Activated CD8-positive, alpha-beta memory T cell treated with anti-CD3 and anti-CD28 coated beads, Interleukin-2, amount 10 ng/mL, durations not matched to agents 7 days and 5 days (primary cell): ENCODE measurements at regions not wholly inside any gene's neighbourhood (a gene's known extent, or its start where the extent isn't known, plus 50 kb on each side); places are given as distances from the start of the nearest gene placed in this dataset.

Source experiments
- ATAC-seq: fragments of 150-1000 bp; cut with Tn5 transposase; one replicate; pipeline ENCODE4 v1.10.0; 2021; ENCODE audit warnings: moderate library complexity
- CTCF ChIA-PET: fragments of 350-600 bp; sonication (Branson Sonifier 250); formaldehyde crosslinking; loops from one replicate; lab custom pipeline; 2021; ENCODE audit warnings: antibody characterized with exemption; lab: Charles Lee
- DNase-seq: peaks from one replicate; pipeline ENCODE4 v3.0.0-alpha.2; 2020
- H3K27ac Mint-ChIP-seq: one replicate; pipeline ENCODE4 v1.8.0; 2021; ENCODE audit warnings: mild to moderate bottlenecking, mixed read lengths
- H3K27me3 Mint-ChIP-seq: one replicate; pipeline ENCODE4 v1.8.0; 2021; ENCODE audit warnings: mixed read lengths
- H3K36me3 Mint-ChIP-seq: one replicate; pipeline ENCODE4 v1.8.0; 2021; ENCODE audit warnings: mild to moderate bottlenecking, mixed read lengths
- H3K4me1 Mint-ChIP-seq: one replicate; pipeline ENCODE4 v1.8.0; 2021; ENCODE audit warnings: mixed read lengths
- H3K4me3 Mint-ChIP-seq: one replicate; pipeline ENCODE4 v1.8.0; 2021; ENCODE audit warnings: mild to moderate bottlenecking, moderate library complexity, mixed read lengths
- H3K9me3 Mint-ChIP-seq: one replicate; pipeline ENCODE4 v1.8.0; 2022; ENCODE audit warnings: low read depth, mixed read lengths

GRCh38 chr2:224195925-224196571, 157.0 kb upstream of the SERPINE2 start:
- H3K9me3 Mint-ChIP-seq: no peaks in the 10 kb centered on the region
- H3K4me1 Mint-ChIP-seq: no peaks in the 10 kb centered on the region
- no peaks in the 10 kb centered on the region for H3K36me3 Mint-ChIP-seq
- H3K4me3 Mint-ChIP-seq: no peak overlapping the region
- no peak for DNase-seq
- H3K27me3 Mint-ChIP-seq: no peaks in the 10 kb centered on the region
- no peak for ATAC-seq
- no peak overlapping the region for H3K27ac Mint-ChIP-seq
- CTCF ChIA-PET: no interaction called here

DNA sequence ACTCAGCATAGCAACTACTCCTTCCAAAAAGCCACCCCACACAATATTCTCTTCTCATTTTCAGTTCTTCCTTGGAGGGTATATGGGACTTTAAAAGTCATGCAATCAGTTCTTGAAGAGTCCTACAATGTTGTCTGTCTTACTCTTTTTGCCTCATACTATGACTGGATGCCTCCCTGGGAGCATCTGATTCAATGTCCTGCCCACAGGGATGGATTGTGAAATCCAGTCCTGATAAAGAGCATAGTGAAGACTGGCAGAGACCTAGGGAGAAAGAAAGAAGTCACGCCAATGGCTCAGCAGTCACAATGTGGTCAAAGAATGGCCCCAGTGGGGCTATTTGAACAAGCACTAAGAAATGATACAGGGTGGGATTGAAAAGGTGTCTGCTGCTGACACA, 155.1 kb upstream of the SERPINE2 start:
- no peak overlapping the region for H3K27ac Mint-ChIP-seq
- no peaks in the 10 kb centered on the region for H3K9me3 Mint-ChIP-seq
- no peak for DNase-seq
- H3K4me1 Mint-ChIP-seq: no peaks in the 10 kb centered on the region
- CTCF ChIA-PET: no interaction called here
- no peaks in the 10 kb centered on the region for H3K36me3 Mint-ChIP-seq
- H3K4me3 Mint-ChIP-seq: no peak overlapping the region
- H3K27me3 Mint-ChIP-seq: no peaks in the 10 kb centered on the region
- ATAC-seq: no peak

GRCh38 chr2:224191465-224191864, 152.4 kb upstream of the SERPINE2 start:
- Mint-ChIP-seq H3K9me3 (no peaks in the 10 kb centered on the region), H3K4me3 (no peak overlapping the region), H3K27ac (no peak overlapping the region), H3K4me1 (no peaks in the 10 kb centered on the region), H3K36me3 (no peaks in the 10 kb centered on the region), H3K27me3 (no peaks in the 10 kb centered on the region)
- CTCF ChIA-PET: interaction anchor here (1.3 kb wide), 1 partner anchor 93 kb away, joined by 3 read pairs; no protein-coding TSS in a partner anchor
- ATAC-seq (no peak), DNase-seq (no peak)

DNA sequence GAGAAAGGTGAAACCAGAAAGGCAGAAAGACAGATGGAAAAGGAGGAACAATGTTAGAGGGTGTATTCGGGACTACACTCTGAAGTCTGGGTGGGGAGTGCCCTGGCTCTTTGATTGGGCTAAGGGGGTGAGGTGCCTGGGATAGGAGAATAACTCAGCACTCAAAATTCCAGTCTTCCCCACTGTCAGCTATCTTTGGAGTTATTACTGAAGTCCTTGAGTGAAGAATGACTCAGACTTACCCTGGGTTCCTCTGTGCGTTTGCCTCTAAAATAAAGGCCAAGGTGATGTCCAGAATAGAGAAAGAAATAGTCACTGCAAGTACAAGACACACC, 151.8 kb upstream of the SERPINE2 start:
- CTCF ChIA-PET: interaction anchor here (1.3 kb wide), 1 partner anchor 94 kb away, joined by 3 read pairs; no protein-coding TSS in a partner anchor
- no peaks in the 10 kb centered on the region for H3K27me3 Mint-ChIP-seq
- ATAC-seq: no peak
- DNase-seq: no peak
- no peaks in the 10 kb centered on the region for H3K4me1 Mint-ChIP-seq
- no peaks in the 10 kb centered on the region for H3K36me3 Mint-ChIP-seq
- no peaks in the 10 kb centered on the region for H3K9me3 Mint-ChIP-seq
- no peak overlapping the region for H3K27ac Mint-ChIP-seq
- H3K4me3 Mint-ChIP-seq: no peak overlapping the region

DNA sequence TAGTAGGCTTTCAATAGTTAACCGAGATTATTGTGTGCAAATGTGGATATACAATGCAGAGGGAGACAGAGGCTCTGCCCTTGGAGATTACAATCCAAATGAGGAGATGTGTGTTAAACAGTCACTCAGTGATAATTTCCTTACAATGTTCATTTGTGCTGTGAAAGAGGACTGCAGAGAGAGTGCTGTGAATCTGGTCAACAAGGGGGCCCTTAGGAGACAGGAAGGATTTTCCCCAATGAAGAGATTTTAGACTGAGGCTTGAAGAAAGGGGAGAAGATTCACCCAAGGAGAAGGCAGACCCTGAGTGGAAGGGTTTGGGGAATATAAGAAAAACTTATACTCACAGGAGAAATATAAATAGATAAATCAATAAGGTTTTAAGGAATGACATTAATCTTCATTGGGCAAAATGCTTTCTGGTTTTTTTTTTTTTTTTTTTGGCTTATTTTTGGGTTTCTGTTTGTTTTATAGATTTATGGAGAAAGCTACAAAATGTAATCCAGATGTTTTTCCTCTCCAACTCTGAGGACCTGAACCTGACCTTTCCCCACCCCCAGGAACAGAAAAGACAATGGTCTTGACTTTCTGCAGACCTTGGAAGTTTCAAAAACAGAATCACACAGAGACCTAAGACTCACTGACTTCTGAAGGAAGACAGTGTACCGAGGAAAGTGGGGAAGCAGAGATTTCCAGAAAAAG, 151.3 kb upstream of the SERPINE2 start:
- CTCF ChIA-PET: interaction anchor here (1.3 kb wide), 1 partner anchor 94 kb away, joined by 3 read pairs; no protein-coding TSS in a partner anchor
- H3K4me1 Mint-ChIP-seq: no peaks in the 10 kb centered on the region
- no peak overlapping the region for H3K27ac Mint-ChIP-seq
- no peaks in the 10 kb centered on the region for H3K36me3 Mint-ChIP-seq
- H3K9me3 Mint-ChIP-seq: no peaks in the 10 kb centered on the region
- no peak for ATAC-seq
- no peak overlapping the region for H3K4me3 Mint-ChIP-seq
- H3K27me3 Mint-ChIP-seq: no peaks in the 10 kb centered on the region
- no peak for DNase-seq

DNA sequence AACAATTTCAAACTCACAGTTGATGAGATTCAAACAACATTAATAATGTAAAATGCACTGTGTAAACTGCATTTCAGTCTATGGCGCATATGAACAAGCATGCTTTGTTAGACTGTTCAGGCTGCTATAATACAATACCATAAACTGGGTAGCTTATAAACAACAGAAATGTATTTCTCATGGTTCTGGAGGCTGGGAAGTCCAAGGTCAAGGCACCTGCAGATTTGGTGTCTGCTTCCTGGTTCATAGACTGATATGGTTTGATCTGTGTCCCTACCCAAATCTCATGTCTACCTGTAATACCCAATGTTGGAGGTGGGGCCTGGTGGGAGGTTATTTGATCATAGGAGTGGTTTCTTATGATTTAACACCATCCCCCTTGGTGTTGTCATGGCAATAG, 148.1 kb upstream of the SERPINE2 start:
- DNase-seq: no peak
- H3K9me3 Mint-ChIP-seq: no peaks in the 10 kb centered on the region
- H3K36me3 Mint-ChIP-seq: no peaks in the 10 kb centered on the region
- H3K4me1 Mint-ChIP-seq: no peaks in the 10 kb centered on the region
- CTCF ChIA-PET: no interaction called here
- ATAC-seq: no peak
- no peak overlapping the region for H3K4me3 Mint-ChIP-seq
- no peak overlapping the region for H3K27ac Mint-ChIP-seq
- peaks cover 5% of the 10 kb centered on the region for H3K27me3 Mint-ChIP-seq

GRCh38 chr2:224185023-224185601, 146.0 kb upstream of the SERPINE2 start:
- Mint-ChIP-seq H3K9me3 (no peaks in the 10 kb centered on the region), H3K27ac (no peak overlapping the region), H3K36me3 (no peaks in the 10 kb centered on the region), H3K4me3 (no peak overlapping the region), H3K4me1 (no peaks in the 10 kb centered on the region), H3K27me3 (peaks cover 5% of the 10 kb centered on the region)
- no peak for DNase-seq
- CTCF ChIA-PET: no interaction called here
- no peak for ATAC-seq

GRCh38 chr2:224183086-224183485, 144.0 kb upstream of the SERPINE2 start:
- Mint-ChIP-seq H3K4me3 (no peak overlapping the region), H3K4me1 (no peaks in the 10 kb centered on the region), H3K27ac (no peak overlapping the region), H3K9me3 (no peaks in the 10 kb centered on the region), H3K36me3 (no peaks in the 10 kb centered on the region), H3K27me3 (peaks cover 5% of the 10 kb centered on the region)
- CTCF ChIA-PET: no interaction called here
- DNase-seq (no peak), ATAC-seq (no peak)

- CTCF ChIA-PET: no interaction called here
- H3K9me3 Mint-ChIP-seq: no peaks in the 10 kb centered on the region
- ATAC-seq (no peak), DNase-seq (no peak)
- no peaks in the 10 kb centered on the region for H3K4me1 Mint-ChIP-seq
- peaks cover 7% of the 10 kb centered on the region for H3K27me3 Mint-ChIP-seq
- no peaks in the 10 kb centered on the region for H3K36me3 Mint-ChIP-seq
- H3K27ac Mint-ChIP-seq: no peak overlapping the region
- no peak overlapping the region for H3K4me3 Mint-ChIP-seq
Measured at GRCh38 chr2:224182498-224182897, 143.4 kb upstream of the SERPINE2 start.

GRCh38 chr2:224181534-224182155, 142.6 kb upstream of the SERPINE2 start:
- Mint-ChIP-seq H3K27me3 (peaks cover 7% of the 10 kb centered on the region), H3K4me1 (no peaks in the 10 kb centered on the region), H3K4me3 (no peak overlapping the region), H3K9me3 (no peaks in the 10 kb centered on the region), H3K36me3 (no peaks in the 10 kb centered on the region), H3K27ac (no peak overlapping the region)
- CTCF ChIA-PET: no interaction called here
- no peak for ATAC-seq
- DNase-seq: no peak

GRCh38 chr2:224180810-224181209, 141.7 kb upstream of the SERPINE2 start:
- ATAC-seq (no peak), DNase-seq (no peak)
- Mint-ChIP-seq H3K4me3 (no peak overlapping the region), H3K9me3 (no peaks in the 10 kb centered on the region), H3K36me3 (no peaks in the 10 kb centered on the region), H3K27me3 (peaks cover 10% of the 10 kb centered on the region), H3K4me1 (no peaks in the 10 kb centered on the region), H3K27ac (no peak overlapping the region)
- CTCF ChIA-PET: no interaction called here

DNA sequence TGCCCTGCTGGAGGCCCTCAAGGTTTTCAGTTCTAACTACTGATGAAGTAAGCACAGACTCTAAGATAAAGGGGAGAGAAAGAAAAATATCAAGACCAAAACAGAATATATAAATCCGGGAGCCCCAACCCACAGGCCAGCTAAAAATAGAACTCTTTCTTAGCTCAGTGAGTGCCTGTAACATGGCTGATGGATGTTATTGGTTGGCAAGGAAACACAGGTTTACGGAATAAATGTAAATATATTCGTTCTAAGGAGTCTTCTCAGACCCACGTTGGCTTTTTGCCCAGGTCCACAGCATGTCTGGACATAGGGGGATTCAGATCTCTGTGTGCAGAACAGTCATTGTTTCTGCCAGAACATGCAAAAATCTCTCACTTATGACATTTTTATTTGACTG, 139.0 kb upstream of the SERPINE2 start:
- DNase-seq (no peak), ATAC-seq (no peak)
- no peaks in the 10 kb centered on the region for H3K36me3 Mint-ChIP-seq
- peaks cover 8% of the 10 kb centered on the region for H3K27me3 Mint-ChIP-seq
- CTCF ChIA-PET: no interaction called here
- no peak overlapping the region for H3K4me3 Mint-ChIP-seq
- H3K9me3 Mint-ChIP-seq: no peaks in the 10 kb centered on the region
- no peaks in the 10 kb centered on the region for H3K4me1 Mint-ChIP-seq
- no peak overlapping the region for H3K27ac Mint-ChIP-seq

- no peak for ATAC-seq
- H3K27ac Mint-ChIP-seq: no peak overlapping the region
- no peaks in the 10 kb centered on the region for H3K9me3 Mint-ChIP-seq
- no peak overlapping the region for H3K4me3 Mint-ChIP-seq
- no peaks in the 10 kb centered on the region for H3K4me1 Mint-ChIP-seq
- CTCF ChIA-PET: no interaction called here
- H3K36me3 Mint-ChIP-seq: no peaks in the 10 kb centered on the region
- peaks cover 8% of the 10 kb centered on the region for H3K27me3 Mint-ChIP-seq
- no peak for DNase-seq
Measured at GRCh38 chr2:224175538-224175937, 136.5 kb upstream of the SERPINE2 start.

GRCh38 chr2:224174990-224175389, 135.9 kb upstream of the SERPINE2 start:
- Mint-ChIP-seq H3K27me3 (peaks cover 8% of the 10 kb centered on the region), H3K36me3 (no peaks in the 10 kb centered on the region), H3K9me3 (no peaks in the 10 kb centered on the region), H3K4me1 (no peaks in the 10 kb centered on the region), H3K4me3 (no peak overlapping the region), H3K27ac (no peak overlapping the region)
- CTCF ChIA-PET: no interaction called here
- ATAC-seq: no peak
- DNase-seq: no peak
